GM12892 (cell line): ENCODE measurements at regions not wholly inside any gene's neighbourhood (a gene's known extent, or its start where the extent isn't known, plus 50 kb on each side); places are given as distances from the start of the nearest gene placed in this dataset.

Source experiments
- POLR2A ChIP-seq: IDR thresholded peaks from 2 replicates; pipeline ENCODE4 v1.6.1; 2011; ENCODE audit warnings: low read depth, low read length, control low read depth
- POLR2AphosphoS5 ChIP-seq: IDR thresholded peaks from 2 replicates; pipeline ENCODE4 v1.6.1; 2011; ENCODE audit warnings: low read depth, low read length, control low read depth
- TAF1 ChIP-seq: IDR thresholded peaks from 2 replicates; pipeline ENCODE4 v1.6.1; 2011; ENCODE audit warnings: low read depth, mild to moderate bottlenecking, control low read depth, low read length, borderline replicate concordance

DNA sequence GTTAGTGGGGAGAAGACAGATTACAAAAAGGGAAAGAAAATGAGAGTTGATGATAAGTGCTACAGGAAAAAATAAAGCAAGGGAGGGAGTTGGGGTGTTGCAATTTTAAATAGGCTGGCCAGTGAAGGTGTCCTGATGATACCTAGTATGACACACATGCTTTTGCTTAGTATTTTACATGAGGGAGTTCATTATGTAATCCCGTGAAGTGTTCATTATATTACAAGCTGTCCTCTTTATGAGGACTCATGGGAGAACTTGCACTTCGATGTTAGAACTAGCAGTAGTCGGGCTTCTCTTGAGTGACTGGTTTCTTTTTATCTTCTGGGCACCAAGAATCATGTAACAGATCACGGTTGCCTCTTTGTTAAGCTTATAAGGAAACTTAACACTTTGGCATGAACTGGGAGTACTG lies 102.3 kb upstream of the MTPN start:
- TF ChIP-seq POLR2A = no peak
- no peak for TF ChIP-seq POLR2AphosphoS5
- TF ChIP-seq TAF1 = no peak
